GM12878 (cell line): ENCODE measurements at regions not wholly inside any gene's neighbourhood (a gene's known extent, or its start where the extent isn't known, plus 50 kb on each side); places are given as distances from the start of the nearest gene placed in this dataset.

Experiments
- ATAC-seq: fragments of 200-7000 bp; cut with Tn5 transposase; 3 replicates; pipeline ENCODE4 v1.9.1; 2020; ENCODE audit warnings: mild to moderate bottlenecking, moderate library complexity
- BruUV-seq: library from RNA; stranded (reverse); fragments of 400-500 nt; replicated peaks from 2 replicates; lab custom pipeline; 2021; lab: Mats Ljungman, UMichigan
- CTCF ChIA-PET: fragments of 300-600 bp; sonication (Branson Sonifier 250); formaldehyde crosslinking; extraction: SDS; loops from one replicate; lab custom pipeline; 2021; ENCODE audit warnings: inconsistent platforms; lab: Yijun Ruan, JAX
- POLR2A ChIA-PET: fragments of 350-600 bp; formaldehyde crosslinking; extraction: SDS; loops from one replicate; lab custom pipeline; 2021; ENCODE audit warnings: inconsistent platforms; lab: Charles Lee
- RAD21 ChIA-PET: fragments of 300-600 bp; sonication (Branson Sonifier 250); formaldehyde crosslinking; loops from one replicate; lab custom pipeline; 2023; ENCODE audit warnings: antibody characterized with exemption; ENCODE audit not compliant: unreplicated experiment; lab: Charles Lee
- SMC1A ChIA-PET: fragments of 300-600 bp; sonication (Branson Sonifier 250); formaldehyde crosslinking; loops from one replicate; lab custom pipeline; 2023; ENCODE audit not compliant: unreplicated experiment, uncharacterized antibody; lab: Charles Lee
- DNase-seq: peaks from one replicate; pipeline ENCODE4 v3.0.0-alpha.2; 2011; ENCODE audit warnings: low read depth, low spot score
- FAIRE-seq: peaks from 3 replicates; lab custom pipeline; 2011; peaks lifted over from hg19 to GRCh38; lab: Jason Lieb, UNC
- H2AFZ ChIP-seq: 2 replicates; pipeline ENCODE4 v1.6.0; 2011; ENCODE audit warnings: low read depth, low read length, control low read depth; ENCODE audit not compliant: control insufficient read depth
- H3K27ac ChIP-seq: 2 replicates; pipeline ENCODE4 v1.5.1; 2011; ENCODE audit warnings: control low read depth; ENCODE audit not compliant: control insufficient read depth, insufficient read depth
- H3K27me3 ChIP-seq, 2 experiments: replicated peaks in 1 of 2; 2 replicates each; pipeline versions ENCODE4 v1.6.0 to v1.6.1; 2011; ENCODE audit warnings: low read length in 1 of 2; ENCODE audit not compliant: control insufficient read depth in 2 of 2, insufficient read depth in 2 of 2
- H3K36me3 ChIP-seq, 2 experiments: 2 replicates each; pipeline ENCODE4 v1.5.1; 2011; ENCODE audit warnings: low read length in 1 of 2; ENCODE audit not compliant: control insufficient read depth in 2 of 2, insufficient read depth in 2 of 2
- H3K4me1 ChIP-seq: 2 replicates; pipeline ENCODE4 v1.6.1; 2011; ENCODE audit warnings: mild to moderate bottlenecking, low read length, moderate library complexity, mixed read lengths; ENCODE audit not compliant: control insufficient read depth, insufficient read depth
- H3K4me2 ChIP-seq: 2 replicates; pipeline ENCODE4 v1.6.0; 2011; ENCODE audit warnings: control low read depth; ENCODE audit not compliant: control insufficient read depth, insufficient read depth
- H3K4me3 ChIP-seq: fragments of 200-600 bp; sonication (generic); 2 replicates; pipeline ENCODE4 v1.5.1; 2016
- H3K79me2 ChIP-seq: 2 replicates; pipeline ENCODE4 v1.6.0; 2011; ENCODE audit warnings: low read length; ENCODE audit not compliant: control insufficient read depth, insufficient read depth
- H3K9ac ChIP-seq: 2 replicates; pipeline ENCODE4 v1.8.0; 2011; ENCODE audit warnings: low read length, control low read depth, mixed read lengths; ENCODE audit not compliant: control insufficient read depth, insufficient read depth
- H3K9me3 ChIP-seq: replicated peaks from 3 replicates; pipeline ENCODE4 v1.5.1; 2011; ENCODE audit warnings: mild to moderate bottlenecking, low read length; ENCODE audit not compliant: control insufficient read depth, insufficient read depth
- H4K20me1 ChIP-seq: 2 replicates; pipeline ENCODE4 v1.6.0; 2011; ENCODE audit not compliant: control insufficient read depth, insufficient read depth
- BACH1 ChIP-seq: fragments of 450-650 bp; IDR thresholded peaks from 2 replicates; pipeline ENCODE4 v1.6.1; 2017; ENCODE audit warnings: mild to moderate bottlenecking, borderline replicate concordance
- BCL11A ChIP-seq: IDR thresholded peaks from 2 replicates; pipeline ENCODE4 v1.6.1; 2011; ENCODE audit warnings: low read depth, low read length
- GATAD2B ChIP-seq: fragments of 450-650 bp; conservative IDR thresholded peaks from 2 replicates; pipeline ENCODE4 v1.6.1; 2017; ENCODE audit warnings: low read depth, mild to moderate bottlenecking, moderate library complexity
- LARP7 ChIP-seq: fragments of 450-650 bp; IDR thresholded peaks from 2 replicates; pipeline ENCODE4 v1.6.1; 2017; ENCODE audit warnings: mild to moderate bottlenecking
- MTA3 ChIP-seq: IDR thresholded peaks from 2 replicates; pipeline ENCODE4 v1.6.1; 2012; ENCODE audit warnings: low read length, inconsistent platforms, borderline replicate concordance
- NR2C1 ChIP-seq: fragments of 450-650 bp; IDR thresholded peaks from 2 replicates; pipeline ENCODE4 v1.6.1; 2017; ENCODE audit warnings: antibody characterized with exemption, mild to moderate bottlenecking, moderate library complexity
- STAT3 ChIP-seq: IDR thresholded peaks from 2 replicates; pipeline ENCODE4 v1.6.1; 2011; ENCODE audit warnings: low read depth, low read length, improper control_type of control experiment
- TCF7 ChIP-seq: IDR thresholded peaks from 2 replicates; pipeline ENCODE4 v1.6.1; 2014; ENCODE audit warnings: antibody characterized with exemption, borderline replicate concordance
- WGBS: methylation state at CpG from one replicate; pipeline ENCODE4 v1.1.6; 2016; ENCODE audit warnings: low lambda C conversion rate; ENCODE audit not compliant: insufficient replicate concordance, insufficient coverage; ENCODE audit errors: missing lambda C conversion rate; 5-methylcytosine and 5-hydroxymethylcytosine counted together
- in situ Hi-C: fragments of 300-500 bp; cut with MboI; formaldehyde crosslinking; loops from 9 replicates; pipeline ENCODE4 v1.14.3; 2018; ENCODE audit warnings: mixed read lengths
- intact Hi-C: fragments of 100-400 bp; cut with micrococcal nuclease; formaldehyde crosslinking; loops from one replicate; pipeline ENCODE4 v1.14.2; 2022; ENCODE audit not compliant: unreplicated experiment
- TF ChIP-seq, protein P1 (sequence below): fragments of 450-650 bp; IDR thresholded peaks from 2 replicates; pipeline ENCODE4 v1.6.1; 2017; ENCODE audit warnings: borderline replicate concordance
- TF ChIP-seq, protein P2 (sequence below): IDR thresholded peaks from 2 replicates; pipeline ENCODE4 v1.6.1; 2012; ENCODE audit warnings: improper control_type of control experiment, low read depth, low read length; ENCODE audit not compliant: insufficient replicate concordance

DNA sequence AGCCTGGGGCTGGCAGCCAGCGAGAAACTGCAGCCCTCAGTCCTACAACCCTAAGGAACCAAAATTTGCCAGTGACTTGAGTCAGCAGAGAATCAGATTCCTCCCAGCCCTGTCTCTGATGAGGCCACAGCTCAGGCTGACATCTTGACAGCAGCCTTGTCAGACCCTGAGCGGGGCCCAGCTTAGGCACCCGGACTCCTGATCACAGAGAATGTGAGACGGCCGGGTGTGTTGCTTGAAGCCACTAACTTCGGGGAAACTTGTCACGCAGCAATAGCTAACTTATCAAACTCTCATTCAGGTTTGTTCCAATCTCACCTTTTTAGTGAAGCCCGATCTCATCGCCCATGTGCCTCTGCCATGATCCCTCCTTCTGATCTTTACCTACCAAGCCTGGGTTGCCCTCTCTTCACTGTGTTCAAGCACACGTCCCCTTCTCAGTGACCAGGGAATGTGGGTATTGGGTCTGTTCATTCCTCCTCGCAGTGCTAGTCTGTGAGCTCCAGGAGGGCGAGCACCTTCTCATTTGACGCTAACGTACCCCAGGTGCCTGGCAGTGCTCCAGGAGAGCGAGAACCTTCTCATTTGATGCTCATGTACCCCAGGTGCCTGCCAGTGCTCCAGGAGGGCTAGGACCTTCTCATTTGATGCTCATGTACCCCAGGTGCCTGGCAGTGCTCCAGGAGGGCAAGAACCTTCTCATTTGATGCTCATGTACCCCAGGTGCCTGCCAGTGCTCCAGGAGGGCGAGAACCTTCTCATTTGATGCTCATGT lies 280.7 kb downstream of the BRD1 start:
- Histone ChIP-seq H3K36me3 (peaks cover 0 to 2% of the 10 kb centered on the region in 2 experiments; a peak in 1 of 4 replicates), H3K9me3 (no peaks in the 10 kb centered on the region; the same call in 1 of the 3 replicates), H2AFZ (no peak overlapping the region), H3K9ac (no peak overlapping the region), H3K4me1 (no peaks in the 10 kb centered on the region), H3K27me3 (no peaks in the 10 kb centered on the region), H3K4me2 (no peak overlapping the region), H3K4me3 (no peak overlapping the region), H3K27ac (no peak overlapping the region), H3K79me2 (no peaks in the 10 kb centered on the region), H4K20me1 (no peaks in the 10 kb centered on the region)
- TF ChIP-seq NR2C1 (no peak), TCF7 (no peak), GATAD2B (no peak), LARP7 (no peak), MTA3 (no peak), STAT3 (no peak), BCL11A (no peak), BACH1 (no peak)
- TF ChIP-seq, protein P1, sequence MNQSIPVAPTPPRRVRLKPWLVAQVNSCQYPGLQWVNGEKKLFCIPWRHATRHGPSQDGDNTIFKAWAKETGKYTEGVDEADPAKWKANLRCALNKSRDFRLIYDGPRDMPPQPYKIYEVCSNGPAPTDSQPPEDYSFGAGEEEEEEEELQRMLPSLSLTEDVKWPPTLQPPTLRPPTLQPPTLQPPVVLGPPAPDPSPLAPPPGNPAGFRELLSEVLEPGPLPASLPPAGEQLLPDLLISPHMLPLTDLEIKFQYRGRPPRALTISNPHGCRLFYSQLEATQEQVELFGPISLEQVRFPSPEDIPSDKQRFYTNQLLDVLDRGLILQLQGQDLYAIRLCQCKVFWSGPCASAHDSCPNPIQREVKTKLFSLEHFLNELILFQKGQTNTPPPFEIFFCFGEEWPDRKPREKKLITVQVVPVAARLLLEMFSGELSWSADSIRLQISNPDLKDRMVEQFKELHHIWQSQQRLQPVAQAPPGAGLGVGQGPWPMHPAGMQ = no peak
- TF ChIP-seq, protein P2, sequence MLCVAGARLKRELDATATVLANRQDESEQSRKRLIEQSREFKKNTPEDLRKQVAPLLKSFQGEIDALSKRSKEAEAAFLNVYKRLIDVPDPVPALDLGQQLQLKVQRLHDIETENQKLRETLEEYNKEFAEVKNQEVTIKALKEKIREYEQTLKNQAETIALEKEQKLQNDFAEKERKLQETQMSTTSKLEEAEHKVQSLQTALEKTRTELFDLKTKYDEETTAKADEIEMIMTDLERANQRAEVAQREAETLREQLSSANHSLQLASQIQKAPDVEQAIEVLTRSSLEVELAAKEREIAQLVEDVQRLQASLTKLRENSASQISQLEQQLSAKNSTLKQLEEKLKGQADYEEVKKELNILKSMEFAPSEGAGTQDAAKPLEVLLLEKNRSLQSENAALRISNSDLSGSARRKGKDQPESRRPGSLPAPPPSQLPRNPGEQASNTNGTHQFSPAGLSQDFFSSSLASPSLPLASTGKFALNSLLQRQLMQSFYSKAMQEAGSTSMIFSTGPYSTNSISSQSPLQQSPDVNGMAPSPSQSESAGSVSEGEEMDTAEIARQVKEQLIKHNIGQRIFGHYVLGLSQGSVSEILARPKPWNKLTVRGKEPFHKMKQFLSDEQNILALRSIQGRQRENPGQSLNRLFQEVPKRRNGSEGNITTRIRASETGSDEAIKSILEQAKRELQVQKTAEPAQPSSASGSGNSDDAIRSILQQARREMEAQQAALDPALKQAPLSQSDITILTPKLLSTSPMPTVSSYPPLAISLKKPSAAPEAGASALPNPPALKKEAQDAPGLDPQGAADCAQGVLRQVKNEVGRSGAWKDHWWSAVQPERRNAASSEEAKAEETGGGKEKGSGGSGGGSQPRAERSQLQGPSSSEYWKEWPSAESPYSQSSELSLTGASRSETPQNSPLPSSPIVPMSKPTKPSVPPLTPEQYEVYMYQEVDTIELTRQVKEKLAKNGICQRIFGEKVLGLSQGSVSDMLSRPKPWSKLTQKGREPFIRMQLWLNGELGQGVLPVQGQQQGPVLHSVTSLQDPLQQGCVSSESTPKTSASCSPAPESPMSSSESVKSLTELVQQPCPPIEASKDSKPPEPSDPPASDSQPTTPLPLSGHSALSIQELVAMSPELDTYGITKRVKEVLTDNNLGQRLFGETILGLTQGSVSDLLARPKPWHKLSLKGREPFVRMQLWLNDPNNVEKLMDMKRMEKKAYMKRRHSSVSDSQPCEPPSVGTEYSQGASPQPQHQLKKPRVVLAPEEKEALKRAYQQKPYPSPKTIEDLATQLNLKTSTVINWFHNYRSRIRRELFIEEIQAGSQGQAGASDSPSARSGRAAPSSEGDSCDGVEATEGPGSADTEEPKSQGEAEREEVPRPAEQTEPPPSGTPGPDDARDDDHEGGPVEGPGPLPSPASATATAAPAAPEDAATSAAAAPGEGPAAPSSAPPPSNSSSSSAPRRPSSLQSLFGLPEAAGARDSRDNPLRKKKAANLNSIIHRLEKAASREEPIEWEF = no peak
- DNase-seq (no peak), ATAC-seq (no peak), FAIRE-seq (no peak)
- SMC1A ChIA-PET = no interaction called here
- CTCF ChIA-PET = no interaction called here
- no TSS peak for BruUV-seq
- POLR2A ChIA-PET = no interaction called here
- in situ Hi-C loops = no loop called here
- 77% methylated on average over 16 of the region's 16 CpGs for WGBS
- intact Hi-C loops = no loop called here
- RAD21 ChIA-PET = no interaction called here
